Loucy (cell line): ENCODE measurements at regions not wholly inside any gene's neighbourhood (a gene's known extent, or its start where the extent isn't known, plus 50 kb on each side); places are given as distances from the start of the nearest gene placed in this dataset.

ENCODE experiments used
- H2AFZ ChIP-seq: fragments of 200-600 bp; sonication (generic); 2 replicates; pipeline ENCODE4 v1.6.0; 2016; ENCODE audit warnings: antibody characterized with exemption, mild to moderate bottlenecking, low read length, moderate library complexity
- H3F3A ChIP-seq: fragments of 200-600 bp; 2 replicates; pipeline ENCODE4 v1.6.0; 2016; ENCODE audit warnings: antibody characterized with exemption, low read depth, mild to moderate bottlenecking
- H3K27me3 ChIP-seq: fragments of 200-600 bp; sonication (generic); 2 replicates; pipeline ENCODE4 v1.6.1; 2014; ENCODE audit warnings: low read length, mild to moderate bottlenecking; ENCODE audit not compliant: insufficient read depth, poor library complexity, severe bottlenecking
- H3K36me3 ChIP-seq: fragments of 200-600 bp; sonication (generic); 2 replicates; pipeline ENCODE4 v1.6.1; 2016; ENCODE audit warnings: low read length; ENCODE audit not compliant: insufficient read depth
- H3K4me1 ChIP-seq: fragments of 200-600 bp; sonication (generic); 2 replicates; pipeline ENCODE4 v1.5.1; 2014; ENCODE audit warnings: low read length, mild to moderate bottlenecking; ENCODE audit not compliant: insufficient read depth, poor library complexity, severe bottlenecking
- H3K4me2 ChIP-seq: fragments of 200-600 bp; sonication (generic); 2 replicates; pipeline ENCODE4 v1.6.0; 2014; ENCODE audit warnings: antibody characterized with exemption, low read length, low read depth, mild to moderate bottlenecking; ENCODE audit not compliant: poor library complexity, severe bottlenecking
- H3K4me3 ChIP-seq: fragments of 200-600 bp; sonication (generic); 2 replicates; pipeline ENCODE4 v1.5.1; 2014; ENCODE audit warnings: low read length, mild to moderate bottlenecking, mixed read lengths; ENCODE audit not compliant: poor library complexity, severe bottlenecking
- H3K79me2 ChIP-seq: fragments of 200-600 bp; sonication (generic); 2 replicates; pipeline ENCODE4 v1.6.1; 2014; ENCODE audit warnings: low read length; ENCODE audit not compliant: insufficient read depth
- H3K9ac ChIP-seq: fragments of 200-600 bp; sonication (generic); 2 replicates; pipeline ENCODE4 v1.6.0; 2014; ENCODE audit warnings: mild to moderate bottlenecking, low read depth, low read length, moderate library complexity; ENCODE audit not compliant: poor library complexity, severe bottlenecking
- H3K9me2 ChIP-seq: fragments of 200-600 bp; sonication (generic); replicated peaks from 2 replicates; pipeline ENCODE4 v1.6.1; 2016; ENCODE audit warnings: low read depth, low read length, mixed read lengths
- H3K9me3 ChIP-seq: fragments of 200-600 bp; sonication (generic); 2 replicates; pipeline ENCODE4 v1.6.1; 2014; ENCODE audit warnings: mild to moderate bottlenecking, antibody characterized with exemption, low read length, low read depth; ENCODE audit not compliant: insufficient read depth
- H4K20me1 ChIP-seq: fragments of 200-600 bp; sonication (generic); 2 replicates; pipeline ENCODE4 v1.6.0; 2014; ENCODE audit warnings: antibody characterized with exemption, low read length, mild to moderate bottlenecking; ENCODE audit not compliant: insufficient read depth, poor library complexity, severe bottlenecking
- CTCF ChIP-seq: fragments of 200-600 bp; sonication (generic); conservative IDR thresholded peaks from 2 replicates; pipeline ENCODE4 v1.5.1; 2014; ENCODE audit warnings: mild to moderate bottlenecking, antibody characterized with exemption, low read length
- EZH2phosphoT487 ChIP-seq: fragments of 200-600 bp; IDR thresholded peaks from 2 replicates; pipeline ENCODE4 v1.6.1; 2018; ENCODE audit warnings: antibody characterized with exemption, mild to moderate bottlenecking, moderate library complexity, borderline replicate concordance

- Histone ChIP-seq H3K4me2 (no peak overlapping the region), H3K27me3 (no peaks in the 10 kb centered on the region), H2AFZ (no peak overlapping the region)
Observed at GRCh38 chr7:25775570-25775969, 376.4 kb upstream of the NFE2L3 start.

DNA sequence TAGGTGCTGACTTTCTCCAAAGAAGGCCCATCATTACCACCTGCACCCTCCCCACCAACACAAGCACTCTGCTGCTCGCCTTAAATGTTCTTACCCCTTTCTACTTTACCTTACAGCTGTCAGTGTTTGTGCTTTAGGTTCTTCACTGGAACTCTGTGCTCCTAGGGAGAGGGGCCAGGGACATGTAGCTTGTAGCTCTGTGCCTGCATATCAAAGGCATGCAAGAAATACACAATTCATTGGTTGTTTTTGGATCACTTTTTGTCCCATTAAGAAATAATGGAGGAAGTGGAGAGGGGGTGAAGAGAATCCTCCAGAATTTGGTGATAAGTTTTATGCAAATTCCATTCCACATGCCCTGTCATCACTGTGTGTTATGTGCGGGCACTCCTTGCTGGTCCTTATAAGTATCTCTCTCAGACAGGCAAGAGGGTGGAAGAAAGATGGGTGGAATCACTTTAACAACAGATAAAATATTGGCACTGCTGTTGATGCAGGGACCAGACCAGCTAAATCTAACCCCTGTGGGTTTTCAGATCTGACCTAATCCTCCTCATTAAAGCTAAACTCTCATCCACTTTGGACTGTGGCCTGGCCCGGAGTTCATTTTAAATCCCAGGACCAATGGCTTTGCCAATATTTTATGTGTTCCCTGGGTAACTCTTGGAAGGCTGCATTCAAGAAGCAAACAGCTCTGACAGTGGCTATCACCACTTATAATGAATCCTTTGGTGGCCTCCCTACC is 375.8 kb upstream of the NFE2L3 start:
- Histone ChIP-seq H2AFZ (no peak overlapping the region), H3K4me3 (no peak overlapping the region), H3K27me3 (no peaks in the 10 kb centered on the region), H3K9ac (no peak overlapping the region), H3K4me1 (no peaks in the 10 kb centered on the region), H3K36me3 (no peaks in the 10 kb centered on the region), H4K20me1 (no peaks in the 10 kb centered on the region), H3K9me2 (no peaks in the 10 kb centered on the region), H3K79me2 (no peaks in the 10 kb centered on the region), H3F3A (no peaks in the 10 kb centered on the region), H3K4me2 (no peak overlapping the region), H3K9me3 (no peaks in the 10 kb centered on the region)
- TF ChIP-seq EZH2phosphoT487: no peak
- no peak for TF ChIP-seq CTCF

More at GRCh38 chr7:25775570-25775969, 376.4 kb upstream of the NFE2L3 start:
- H3K9me3 ChIP-seq: no peaks in the 10 kb centered on the region
- no peaks in the 10 kb centered on the region for H3K36me3 ChIP-seq
- H3K4me3 ChIP-seq: no peak overlapping the region
- no peaks in the 10 kb centered on the region for H3K79me2 ChIP-seq
- no peak overlapping the region for H3K9ac ChIP-seq
- H3F3A ChIP-seq: no peaks in the 10 kb centered on the region
- TF ChIP-seq CTCF: no peak
- TF ChIP-seq EZH2phosphoT487: no peak
- no peaks in the 10 kb centered on the region for H3K9me2 ChIP-seq
- H3K4me1 ChIP-seq: no peaks in the 10 kb centered on the region
- H4K20me1 ChIP-seq: no peaks in the 10 kb centered on the region

- H3K9me2 ChIP-seq: no peaks in the 10 kb centered on the region
- H3F3A ChIP-seq: no peaks in the 10 kb centered on the region
- H3K4me2 ChIP-seq: no peak overlapping the region
- H3K9me3 ChIP-seq: no peaks in the 10 kb centered on the region
- H3K9ac ChIP-seq: no peak overlapping the region
- no peak for TF ChIP-seq EZH2phosphoT487
- TF ChIP-seq CTCF: no peak
- H3K36me3 ChIP-seq: no peaks in the 10 kb centered on the region
- no peak overlapping the region for H2AFZ ChIP-seq
- no peaks in the 10 kb centered on the region for H3K79me2 ChIP-seq
- no peak overlapping the region for H3K4me3 ChIP-seq
- no peaks in the 10 kb centered on the region for H4K20me1 ChIP-seq
- H3K27me3 ChIP-seq: no peaks in the 10 kb centered on the region
- H3K4me1 ChIP-seq: no peaks in the 10 kb centered on the region
Observed at GRCh38 chr7:25776744-25777123, 375.3 kb upstream of the NFE2L3 start.
